Epidermal melanocyte (primary cell): ENCODE measurements at regions not wholly inside any gene's neighbourhood (a gene's known extent, or its start where the extent isn't known, plus 50 kb on each side); places are given as distances from the start of the nearest gene placed in this dataset.

Source experiments
- DNase-seq: peaks from one replicate; pipeline ENCODE4 v3.0.0; 2011; ENCODE audit warnings: low spot score; ENCODE audit not compliant: insufficient read length

DNA sequence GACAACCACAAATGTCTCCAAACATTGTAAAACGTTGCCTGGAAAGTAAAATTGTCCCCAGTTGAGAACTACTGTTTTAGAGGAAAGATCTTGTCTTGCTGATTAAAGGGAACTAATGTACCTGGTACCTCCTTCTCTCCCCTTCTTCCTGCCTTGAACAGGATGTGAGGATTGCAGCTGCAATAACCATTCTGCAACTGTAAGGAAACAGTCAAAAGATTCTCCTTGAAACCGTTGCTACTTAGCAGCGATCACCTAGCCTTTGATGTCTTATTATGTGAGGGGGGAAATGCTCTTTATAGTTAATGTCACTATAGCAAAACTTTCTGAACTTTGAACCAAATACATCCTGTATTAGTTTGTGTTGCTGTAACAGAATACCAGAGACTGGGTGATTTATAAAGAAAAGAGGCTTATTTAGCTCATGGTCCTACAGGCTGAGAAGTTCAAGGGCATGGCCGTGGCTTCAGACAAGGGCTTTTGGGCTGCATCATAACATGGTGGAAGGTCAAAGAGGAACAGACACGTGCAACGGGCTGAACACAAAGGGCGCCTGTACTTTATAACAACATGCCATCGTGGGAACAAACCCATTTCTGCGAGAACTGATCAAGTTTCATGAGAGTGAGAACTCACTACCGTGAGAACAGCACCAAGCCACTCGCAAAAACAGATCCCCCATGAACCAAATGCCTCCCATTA, 54.2 kb upstream of the PARD3 start:
- DNase-seq = no peak

DNA sequence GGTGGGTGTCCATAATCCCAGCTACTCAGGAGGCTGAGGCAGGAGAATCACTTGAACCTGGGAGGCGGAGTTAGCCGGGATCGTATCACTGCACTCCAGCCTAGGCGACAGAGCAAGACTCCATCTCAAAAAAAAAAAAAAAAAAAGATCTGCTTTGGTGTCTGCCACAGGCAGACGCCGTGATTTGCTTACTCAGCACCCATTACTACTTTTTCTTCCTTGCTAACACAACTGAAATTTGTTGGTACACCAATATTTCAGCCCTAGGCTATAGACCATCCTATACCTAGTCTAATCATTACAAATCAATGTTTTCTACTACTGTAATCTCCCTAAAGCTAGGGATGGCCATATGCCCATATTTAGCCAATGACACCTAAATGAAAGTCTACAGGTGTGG, 53.5 kb upstream of the PARD3 start:
- DNase-seq = no peak

DNA sequence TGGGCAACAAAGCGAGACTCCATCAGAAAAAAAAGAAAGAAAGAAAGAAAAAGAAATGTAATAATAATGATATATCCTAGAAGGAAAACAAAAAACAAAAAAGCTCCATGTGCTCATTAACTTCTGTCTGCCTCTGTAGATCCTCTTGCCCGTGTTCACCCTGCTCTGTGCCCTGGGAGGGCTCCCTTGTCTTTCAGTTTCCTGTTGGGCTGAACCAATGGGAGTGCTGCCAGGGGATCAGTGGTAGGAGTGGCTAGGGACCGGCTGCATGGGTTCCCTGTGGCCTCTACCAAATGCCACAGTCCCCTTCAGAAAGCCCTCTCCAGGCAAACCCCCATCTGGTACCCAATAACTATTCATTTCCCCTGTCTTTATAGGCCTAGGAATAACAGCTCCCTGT, 51.8 kb upstream of the PARD3 start:
- DNase-seq = no peak
